Uterus (tissue), 2 donors: ENCODE measurements at regions not wholly inside any gene's neighbourhood (a gene's known extent, or its start where the extent isn't known, plus 50 kb on each side); places are given as distances from the start of the nearest gene placed in this dataset.

Experiments used
- POLR2A ChIP-seq, 2 donors: fragments of 450-650 bp; IDR thresholded peaks; one replicate each; pipeline ENCODE4 v1.6.1; 2016; ENCODE audit warnings: antibody characterized with exemption in 2 of 2, mild to moderate bottlenecking in 1 of 2, moderate library complexity in 1 of 2
- TF ChIP-seq, protein P1 (sequence below), 4 experiments: fragments of 200-600 bp in 2 of 4; fragments of 450-650 bp in 2 of 4; sonication (generic) in 2 of 4; IDR thresholded peaks; one replicate each; pipeline ENCODE4 v1.5.1; 2016 to 2019; ENCODE audit warnings: antibody characterized with exemption in 4 of 4, mild to moderate bottlenecking in 2 of 4, moderate library complexity in 1 of 4

DNA sequence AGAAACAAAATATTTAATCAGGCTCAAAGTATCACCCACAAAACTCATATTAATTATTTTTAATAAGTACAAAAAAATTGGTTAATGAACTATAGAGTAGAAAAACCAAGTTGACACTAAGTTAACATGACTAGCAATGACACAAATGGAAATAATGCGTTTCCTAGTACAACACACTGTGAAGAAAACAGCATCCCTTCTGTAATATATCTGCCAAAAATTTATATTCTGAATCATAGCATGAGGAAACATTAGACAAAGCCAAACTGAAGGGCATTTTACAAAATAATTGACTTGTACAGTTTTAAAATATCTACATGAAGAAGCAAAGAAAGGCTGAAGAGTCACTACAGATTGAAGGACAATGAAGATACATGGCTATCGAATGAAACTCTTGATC, 477.6 kb upstream of the INTU start:
- TF ChIP-seq, protein P1, sequence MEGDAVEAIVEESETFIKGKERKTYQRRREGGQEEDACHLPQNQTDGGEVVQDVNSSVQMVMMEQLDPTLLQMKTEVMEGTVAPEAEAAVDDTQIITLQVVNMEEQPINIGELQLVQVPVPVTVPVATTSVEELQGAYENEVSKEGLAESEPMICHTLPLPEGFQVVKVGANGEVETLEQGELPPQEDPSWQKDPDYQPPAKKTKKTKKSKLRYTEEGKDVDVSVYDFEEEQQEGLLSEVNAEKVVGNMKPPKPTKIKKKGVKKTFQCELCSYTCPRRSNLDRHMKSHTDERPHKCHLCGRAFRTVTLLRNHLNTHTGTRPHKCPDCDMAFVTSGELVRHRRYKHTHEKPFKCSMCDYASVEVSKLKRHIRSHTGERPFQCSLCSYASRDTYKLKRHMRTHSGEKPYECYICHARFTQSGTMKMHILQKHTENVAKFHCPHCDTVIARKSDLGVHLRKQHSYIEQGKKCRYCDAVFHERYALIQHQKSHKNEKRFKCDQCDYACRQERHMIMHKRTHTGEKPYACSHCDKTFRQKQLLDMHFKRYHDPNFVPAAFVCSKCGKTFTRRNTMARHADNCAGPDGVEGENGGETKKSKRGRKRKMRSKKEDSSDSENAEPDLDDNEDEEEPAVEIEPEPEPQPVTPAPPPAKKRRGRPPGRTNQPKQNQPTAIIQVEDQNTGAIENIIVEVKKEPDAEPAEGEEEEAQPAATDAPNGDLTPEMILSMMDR (IDR thresholded peaks at IDR 0.05), result no peak
- no peak for TF ChIP-seq POLR2A (IDR thresholded peaks at IDR 0.05)
